HUES64 (cell line): ENCODE measurements at regions not wholly inside any gene's neighbourhood (a gene's known extent, or its start where the extent isn't known, plus 50 kb on each side); places are given as distances from the start of the nearest gene placed in this dataset.

Experiments used
- H3K27ac ChIP-seq: 2 replicates; pipeline ENCODE4 v1.7.0; 2013; ENCODE audit warnings: low read depth, low read length, inconsistent platforms
- H3K27me3 ChIP-seq: 2 replicates; pipeline ENCODE4 v1.6.1; 2013; ENCODE audit warnings: mild to moderate bottlenecking, low read length; ENCODE audit not compliant: insufficient read depth
- H3K36me3 ChIP-seq: 2 replicates; pipeline ENCODE4 v1.6.1; 2013; ENCODE audit warnings: mild to moderate bottlenecking, low read length; ENCODE audit not compliant: insufficient read depth
- H3K4me1 ChIP-seq: 2 replicates; pipeline ENCODE4 v1.6.1; 2013; ENCODE audit warnings: mild to moderate bottlenecking, low read length, moderate library complexity; ENCODE audit not compliant: insufficient read depth
- H3K4me3 ChIP-seq: 2 replicates; pipeline ENCODE4 v1.5.1; 2013; ENCODE audit warnings: mild to moderate bottlenecking, low read length, moderate library complexity
- H3K9ac ChIP-seq: 2 replicates; pipeline ENCODE4 v1.6.1; 2013; ENCODE audit warnings: mild to moderate bottlenecking, low read depth, low read length
- H3K9me3 ChIP-seq: 2 replicates; pipeline ENCODE4 v1.6.1; 2013; ENCODE audit warnings: low read depth, low read length; ENCODE audit not compliant: insufficient read depth
- WGBS: fragments of 150-250, 120-280 bp; methylation state at CpG from one replicate; pipeline ENCODE4 v1.1.7; 2013; ENCODE audit warnings: missing lambda C conversion rate; 5-methylcytosine and 5-hydroxymethylcytosine counted together

- Histone ChIP-seq H3K27ac (no peak overlapping the region), H3K4me1 (peaks cover 3% of the 10 kb centered on the region; the same call in 1 of the 2 replicates), H3K27me3 (no peaks in the 10 kb centered on the region), H3K9ac (no peak overlapping the region), H3K9me3 (no peaks in the 10 kb centered on the region), H3K36me3 (no peaks in the 10 kb centered on the region), H3K4me3 (no peak overlapping the region)
- 95% methylated on average over 4 of the region's 4 CpGs for WGBS
Measured at GRCh38 chr9:99464568-99464967, 242.5 kb downstream of the SEC61B start.

- no peaks in the 10 kb centered on the region for H3K36me3 ChIP-seq
- H3K27me3 ChIP-seq: no peaks in the 10 kb centered on the region
- H3K27ac ChIP-seq: no peak overlapping the region
- no peak overlapping the region for H3K9ac ChIP-seq
- no peaks in the 10 kb centered on the region for H3K9me3 ChIP-seq
- 89% methylated on average over 6 of the region's 7 CpGs for WGBS
- peaks cover 3% of the 10 kb centered on the region; the same call in 1 of the 2 replicates for H3K4me1 ChIP-seq
- H3K4me3 ChIP-seq: no peak overlapping the region
Measured at GRCh38 chr9:99465231-99465907, 243.3 kb downstream of the SEC61B start.

GRCh38 chr9:99466104-99466503, 244.0 kb downstream of the SEC61B start:
- H3K4me3 ChIP-seq: no peak overlapping the region
- no peaks in the 10 kb centered on the region for H3K27me3 ChIP-seq
- no peaks in the 10 kb centered on the region for H3K36me3 ChIP-seq
- H3K9me3 ChIP-seq: no peaks in the 10 kb centered on the region
- H3K4me1 ChIP-seq: peaks cover 3% of the 10 kb centered on the region; the same call in 1 of the 2 replicates
- H3K9ac ChIP-seq: no peak overlapping the region
- no peak overlapping the region for H3K27ac ChIP-seq
- WGBS: 100% methylated on average over 1 of the region's 1 CpG

DNA sequence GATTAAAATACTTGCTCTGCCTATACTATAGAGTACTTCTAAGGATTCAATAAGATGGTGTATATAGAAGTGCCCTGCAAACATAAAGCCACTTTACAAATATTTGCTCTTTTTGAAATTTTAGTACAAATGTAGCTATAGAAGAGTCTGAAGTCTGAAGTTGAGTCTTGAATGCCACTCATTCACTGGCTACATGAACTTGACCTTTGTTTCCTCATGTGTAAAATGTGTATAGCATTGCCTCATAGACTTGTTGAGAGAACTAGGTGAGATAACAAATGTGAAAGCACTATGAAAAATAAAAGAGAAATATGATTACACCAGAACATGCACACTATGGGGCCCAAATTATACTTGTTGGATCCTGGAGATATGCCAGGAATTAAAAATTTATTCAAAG, 244.7 kb downstream of the SEC61B start:
- peaks cover 3% of the 10 kb centered on the region; the same call in 1 of the 2 replicates for H3K4me1 ChIP-seq
- H3K9me3 ChIP-seq: no peaks in the 10 kb centered on the region
- no peaks in the 10 kb centered on the region for H3K27me3 ChIP-seq
- no peak overlapping the region for H3K9ac ChIP-seq
- H3K27ac ChIP-seq: no peak overlapping the region
- no peak overlapping the region for H3K4me3 ChIP-seq
- no peaks in the 10 kb centered on the region for H3K36me3 ChIP-seq

- Histone ChIP-seq H3K27me3 (no peaks in the 10 kb centered on the region), H3K27ac (no peak overlapping the region), H3K9ac (no peak overlapping the region), H3K4me1 (peaks cover 2% of the 10 kb centered on the region; the same call in 1 of the 2 replicates), H3K9me3 (no peaks in the 10 kb centered on the region), H3K36me3 (no peaks in the 10 kb centered on the region), H3K4me3 (no peak overlapping the region)
- WGBS: 92% methylated on average over 2 of the region's 2 CpGs
Measured at GRCh38 chr9:99471033-99471432, 249.0 kb downstream of the SEC61B start.

DNA sequence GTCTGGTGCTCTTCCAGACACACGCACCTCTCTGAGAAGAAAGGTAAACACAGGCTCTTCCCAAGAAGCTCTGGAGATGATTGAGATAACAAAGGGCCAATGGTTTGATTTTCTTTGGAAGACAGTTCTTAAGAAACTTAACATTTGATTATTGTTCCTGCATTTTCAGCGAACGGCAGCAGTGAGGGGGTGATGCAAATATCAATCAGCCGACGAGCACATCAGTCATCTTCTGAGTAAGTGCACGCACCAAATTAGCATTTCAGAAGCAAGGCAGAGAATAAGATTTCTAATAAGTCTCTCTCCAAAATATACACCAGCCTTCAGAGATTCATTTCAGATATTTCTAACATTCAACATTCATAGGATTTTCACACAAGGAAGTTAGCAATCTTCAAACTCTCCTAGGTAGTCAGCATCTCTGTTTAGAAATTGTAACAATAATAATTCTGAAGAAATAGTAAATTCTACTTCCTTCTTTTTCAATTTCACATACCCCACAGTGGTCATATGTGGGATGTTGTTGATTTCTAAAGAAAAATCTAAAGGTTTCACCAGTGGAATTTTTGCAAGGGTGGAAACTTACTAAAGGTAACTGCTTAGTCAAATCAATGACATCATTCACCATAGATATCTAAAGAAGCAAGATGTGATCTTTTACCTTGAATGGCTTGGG, 250.3 kb downstream of the SEC61B start:
- Histone ChIP-seq H3K36me3 (no peaks in the 10 kb centered on the region), H3K9ac (no peak overlapping the region), H3K4me3 (no peak overlapping the region), H3K27ac (no peak overlapping the region), H3K9me3 (no peaks in the 10 kb centered on the region), H3K4me1 (peaks cover 3% of the 10 kb centered on the region), H3K27me3 (no peaks in the 10 kb centered on the region)
- WGBS: 90% methylated on average over 6 of the region's 6 CpGs

- Histone ChIP-seq H3K9ac (no peak overlapping the region), H3K27ac (no peak overlapping the region), H3K9me3 (no peaks in the 10 kb centered on the region), H3K4me1 (peaks cover 7% of the 10 kb centered on the region), H3K36me3 (no peaks in the 10 kb centered on the region), H3K27me3 (no peaks in the 10 kb centered on the region), H3K4me3 (no peak overlapping the region)
- no CpG with 5 or more reads among the region's 1 CpG for WGBS
Measured at GRCh38 chr9:99472916-99473245, 250.8 kb downstream of the SEC61B start.

DNA sequence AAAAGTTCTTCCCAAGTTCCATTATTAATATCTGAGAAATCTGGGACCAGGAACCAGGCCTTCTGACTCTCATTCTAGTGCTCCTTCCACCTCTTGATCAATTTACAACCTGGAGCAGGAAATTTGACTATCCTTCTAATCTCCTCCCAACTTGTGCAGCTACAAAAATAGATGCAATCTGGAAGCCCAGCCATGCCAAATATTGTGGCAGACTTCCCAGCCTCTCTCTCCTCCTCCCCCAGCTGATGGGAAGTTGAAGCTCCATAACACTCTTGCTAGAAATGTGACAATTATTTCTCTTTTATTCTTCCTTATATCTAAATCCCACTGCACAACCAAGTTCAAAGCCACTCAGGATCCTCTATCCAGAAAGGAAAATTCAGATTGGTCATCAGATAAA, 252.1 kb downstream of the SEC61B start:
- Histone ChIP-seq H3K4me1 (peaks cover 7% of the 10 kb centered on the region), H3K4me3 (no peak overlapping the region), H3K9me3 (no peaks in the 10 kb centered on the region), H3K27ac (no peak overlapping the region), H3K36me3 (no peaks in the 10 kb centered on the region), H3K9ac (no peak overlapping the region), H3K27me3 (no peaks in the 10 kb centered on the region)

GRCh38 chr9:99475401-99476065, 253.5 kb downstream of the SEC61B start:
- Histone ChIP-seq H3K36me3 (no peaks in the 10 kb centered on the region), H3K27me3 (no peaks in the 10 kb centered on the region), H3K27ac (no peak overlapping the region), H3K9me3 (no peaks in the 10 kb centered on the region), H3K9ac (no peak overlapping the region), H3K4me3 (no peak overlapping the region), H3K4me1 (peaks cover 7% of the 10 kb centered on the region)
- WGBS: 88% methylated on average over 3 of the region's 3 CpGs

GRCh38 chr9:99478469-99479027, 256.5 kb downstream of the SEC61B start:
- Histone ChIP-seq H3K27me3 (no peaks in the 10 kb centered on the region), H3K4me1 (peaks cover 7% of the 10 kb centered on the region), H3K36me3 (no peaks in the 10 kb centered on the region), H3K4me3 (no peak overlapping the region), H3K9me3 (no peaks in the 10 kb centered on the region), H3K27ac (no peak overlapping the region), H3K9ac (no peak overlapping the region)
- 95% methylated on average over 10 of the region's 10 CpGs for WGBS

- WGBS: 85% methylated on average over 3 of the region's 3 CpGs
- H3K36me3 ChIP-seq: no peaks in the 10 kb centered on the region
Measured at GRCh38 chr9:99479929-99480328, 257.8 kb downstream of the SEC61B start.

More at GRCh38 chr9:99479929-99480328, 257.8 kb downstream of the SEC61B start:
- Histone ChIP-seq H3K27me3 (no peaks in the 10 kb centered on the region), H3K9me3 (no peaks in the 10 kb centered on the region), H3K9ac (no peak overlapping the region), H3K4me1 (peaks cover 7% of the 10 kb centered on the region), H3K27ac (no peak overlapping the region), H3K4me3 (no peak overlapping the region)
